HEK293 (cell line): ENCODE measurements at regions not wholly inside any gene's neighbourhood (a gene's known extent, or its start where the extent isn't known, plus 50 kb on each side); places are given as distances from the start of the nearest gene placed in this dataset.

Experiments
- CTCF ChIA-PET: fragments of 350-600 bp; formaldehyde crosslinking; extraction: SDS; loops from one replicate; lab custom pipeline; 2021; ENCODE audit warnings: antibody characterized with exemption; lab: Yijun Ruan, JAX
- POLR2A ChIA-PET: fragments of 300-600 bp; formaldehyde crosslinking; extraction: SDS; loops from one replicate; lab custom pipeline; 2020; ENCODE audit warnings: antibody characterized with exemption, inconsistent platforms; lab: Yijun Ruan, JAX
- H3K27ac ChIP-seq: fragments of 200-500 bp; sonication (Bioruptor generic); 2 replicates; pipeline ENCODE4 v1.5.1; 2014; ENCODE audit warnings: low read depth, low read length, control low read depth, inconsistent platforms; ENCODE audit errors: extremely low read depth
- H3K36me3 ChIP-seq, 2 experiments: fragments of 200-500 bp in 1 of 2; sonication (Bioruptor generic) in 1 of 2; 1 replicate in 1 of 2; 2 replicates in 1 of 2; pipeline ENCODE4 v1.5.1; 2014 to 2017; ENCODE audit warnings: inconsistent platforms in 2 of 2, low read length in 2 of 2; ENCODE audit not compliant: control insufficient read depth in 2 of 2, insufficient read depth in 1 of 2
- H3K4me1 ChIP-seq: fragments of 200-500 bp; sonication (Bioruptor generic); 2 replicates; pipeline ENCODE4 v1.5.1; 2014; ENCODE audit warnings: mild to moderate bottlenecking, low read length, inconsistent platforms; ENCODE audit not compliant: control insufficient read depth, insufficient read depth
- H3K4me3 ChIP-seq: 2 replicates; pipeline ENCODE4 v1.5.1; 2011; ENCODE audit warnings: low read depth, mild to moderate bottlenecking, control low read depth, low read length, moderate library complexity
- H3K9me3 ChIP-seq: fragments of 200-500 bp; sonication (Bioruptor generic); 2 replicates; pipeline ENCODE4 v1.5.1; 2014; ENCODE audit warnings: low read depth, low read length, inconsistent platforms; ENCODE audit not compliant: control insufficient read depth, insufficient read depth
- ATF2 ChIP-seq: fragments of 450-650 bp; formaldehyde crosslinking; IDR thresholded peaks from 2 replicates; pipeline ENCODE4 v1.5.1; 2016; ENCODE audit warnings: missing biosample characterization, missing genetic modification characterization, low read depth
- GLIS2 ChIP-seq: fragments of 450-650 bp; formaldehyde crosslinking; IDR thresholded peaks from 2 replicates; pipeline ENCODE4 v1.5.1; 2016; ENCODE audit warnings: missing biosample characterization, missing genetic modification characterization
- IKZF3 ChIP-seq: fragments of 450-650 bp; IDR thresholded peaks from 2 replicates; pipeline ENCODE4 v1.5.0; 2018; ENCODE audit warnings: missing biosample characterization, mild to moderate bottlenecking, missing genetic modification characterization, moderate library complexity
- SALL2 ChIP-seq: fragments of 450-650 bp; formaldehyde crosslinking; IDR thresholded peaks from 2 replicates; pipeline ENCODE4 v1.5.0; 2017; ENCODE audit warnings: missing biosample characterization, mild to moderate bottlenecking, missing genetic modification characterization, borderline replicate concordance
- ZNF114 ChIP-seq: fragments of 450-650 bp; formaldehyde crosslinking; IDR thresholded peaks from 2 replicates; pipeline ENCODE4 v1.5.0; 2017; ENCODE audit warnings: missing biosample characterization, missing genetic modification characterization
- ZNF132 ChIP-seq: fragments of 450-650 bp; formaldehyde crosslinking; IDR thresholded peaks from 2 replicates; pipeline ENCODE4 v1.5.1; 2017; ENCODE audit warnings: missing biosample characterization, missing genetic modification characterization, borderline replicate concordance
- ZNF138 ChIP-seq: fragments of 450-650 bp; formaldehyde crosslinking; IDR thresholded peaks from 2 replicates; pipeline ENCODE4 v1.5.1; 2016; ENCODE audit warnings: missing biosample characterization, missing genetic modification characterization, borderline replicate concordance
- ZNF239 ChIP-seq: fragments of 450-650 bp; formaldehyde crosslinking; IDR thresholded peaks from 2 replicates; pipeline ENCODE4 v1.5.1; 2016; ENCODE audit warnings: missing biosample characterization, missing genetic modification characterization
- ZNF26 ChIP-seq: fragments of 450-650 bp; formaldehyde crosslinking; IDR thresholded peaks from 2 replicates; pipeline ENCODE4 v1.5.1; 2016; ENCODE audit warnings: missing biosample characterization, missing genetic modification characterization
- ZNF366 ChIP-seq: fragments of 450-650 bp; formaldehyde crosslinking; conservative IDR thresholded peaks from 2 replicates; pipeline ENCODE4 v1.5.1; 2016; ENCODE audit warnings: missing biosample characterization, missing genetic modification characterization
- ZNF37A ChIP-seq: fragments of 450-650 bp; IDR thresholded peaks from 2 replicates; pipeline ENCODE4 v1.5.1; 2018; ENCODE audit warnings: missing biosample characterization, missing genetic modification characterization
- ZNF416 ChIP-seq: fragments of 450-650 bp; formaldehyde crosslinking; IDR thresholded peaks from 2 replicates; pipeline ENCODE4 v1.5.1; 2016; ENCODE audit warnings: missing biosample characterization, missing genetic modification characterization
- ZNF623 ChIP-seq: fragments of 450-650 bp; formaldehyde crosslinking; IDR thresholded peaks from 2 replicates; pipeline ENCODE4 v1.5.1; 2016; ENCODE audit warnings: missing biosample characterization, missing genetic modification characterization
- ZNF664 ChIP-seq: fragments of 450-650 bp; formaldehyde crosslinking; IDR thresholded peaks from 2 replicates; pipeline ENCODE4 v1.5.1; 2016; ENCODE audit warnings: missing biosample characterization, missing genetic modification characterization
- ZNF670 ChIP-seq: fragments of 450-650 bp; formaldehyde crosslinking; IDR thresholded peaks from 2 replicates; pipeline ENCODE4 v1.5.1; 2016; ENCODE audit warnings: missing biosample characterization, missing genetic modification characterization, low read depth
- TF ChIP-seq, protein P1 (sequence below): fragments of 450-650 bp; formaldehyde crosslinking; optimal IDR thresholded peaks from 2 replicates; pipeline ENCODE3; 2016; ENCODE audit warnings: missing biosample characterization, mild to moderate bottlenecking, missing genetic modification characterization
- TF ChIP-seq, protein P2 (sequence below): fragments of 450-650 bp; formaldehyde crosslinking; IDR thresholded peaks from 2 replicates; pipeline ENCODE4 v1.5.1; 2016; ENCODE audit warnings: missing biosample characterization, missing genetic modification characterization, borderline replicate concordance
- TF ChIP-seq, protein P3 (sequence below): fragments of 450-650 bp; formaldehyde crosslinking; IDR thresholded peaks from 2 replicates; pipeline ENCODE4 v1.5.1; 2017; ENCODE audit warnings: missing biosample characterization, missing genetic modification characterization
- TF ChIP-seq, protein P4 (sequence below): fragments of 450-650 bp; formaldehyde crosslinking; IDR thresholded peaks from 2 replicates; pipeline ENCODE4 v1.5.1; 2016; ENCODE audit warnings: missing biosample characterization, missing genetic modification characterization

GRCh38 chr2:150410809-150411208, 76.7 kb downstream of the RND3 start:
- ChIA-PET CTCF (interaction anchor here (0.6 kb wide), 1 partner anchor 48 kb away, joined by 5 read pairs; no protein-coding TSS in a partner anchor), POLR2A (interaction anchor here (1.2 kb wide), 1 partner anchor 74 kb away, joined by 6 read pairs; no protein-coding TSS in a partner anchor)
- Histone ChIP-seq H3K4me3 (no peak overlapping the region), H3K36me3 (no peaks in the 10 kb centered on the region), H3K9me3 (no peaks in the 10 kb centered on the region), H3K27ac (no peak overlapping the region), H3K4me1 (no peaks in the 10 kb centered on the region)
- TF ChIP-seq ZNF239 (tag by site-specific recombination) (no peak), ZNF37A (no peak), ZNF138 (no peak), ZNF132 (tag by site-specific recombination) (no peak)

- no peaks in the 10 kb centered on the region for H3K4me1 ChIP-seq
- ChIA-PET POLR2A (interaction anchor here (0.7 kb wide), 1 partner anchor 69 kb away, joined by 3 read pairs; no protein-coding TSS in a partner anchor), CTCF (no interaction called here)
- H3K27ac ChIP-seq = no peak overlapping the region
- H3K36me3 ChIP-seq = no peaks in the 10 kb centered on the region
- H3K4me3 ChIP-seq = no peak overlapping the region
- no peaks in the 10 kb centered on the region for H3K9me3 ChIP-seq
- TF ChIP-seq ZNF366 (tag by site-specific recombination) (no peak), IKZF3 (tag by site-specific recombination) (no peak), ATF2 (tag by site-specific recombination) (no peak), ZNF664 (tag by site-specific recombination) (no peak), ZNF670 (no peak), ZNF623 (tag by site-specific recombination) (no peak), ZNF26 (no peak), SALL2 (no peak), GLIS2 (tag by site-specific recombination) (no peak), ZNF114 (no peak), ZNF416 (tag by site-specific recombination) (no peak)
- TF ChIP-seq, protein P1, sequence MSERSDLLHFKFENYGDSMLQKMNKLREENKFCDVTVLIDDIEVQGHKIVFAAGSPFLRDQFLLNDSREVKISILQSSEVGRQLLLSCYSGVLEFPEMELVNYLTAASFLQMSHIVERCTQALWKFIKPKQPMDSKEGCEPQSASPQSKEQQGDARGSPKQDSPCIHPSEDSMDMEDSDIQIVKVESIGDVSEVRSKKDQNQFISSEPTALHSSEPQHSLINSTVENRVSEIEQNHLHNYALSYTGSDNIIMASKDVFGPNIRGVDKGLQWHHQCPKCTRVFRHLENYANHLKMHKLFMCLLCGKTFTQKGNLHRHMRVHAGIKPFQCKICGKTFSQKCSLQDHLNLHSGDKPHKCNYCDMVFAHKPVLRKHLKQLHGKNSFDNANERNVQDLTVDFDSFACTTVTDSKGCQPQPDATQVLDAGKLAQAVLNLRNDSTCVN (tag by site-specific recombination) = no peak
- TF ChIP-seq, protein P2, sequence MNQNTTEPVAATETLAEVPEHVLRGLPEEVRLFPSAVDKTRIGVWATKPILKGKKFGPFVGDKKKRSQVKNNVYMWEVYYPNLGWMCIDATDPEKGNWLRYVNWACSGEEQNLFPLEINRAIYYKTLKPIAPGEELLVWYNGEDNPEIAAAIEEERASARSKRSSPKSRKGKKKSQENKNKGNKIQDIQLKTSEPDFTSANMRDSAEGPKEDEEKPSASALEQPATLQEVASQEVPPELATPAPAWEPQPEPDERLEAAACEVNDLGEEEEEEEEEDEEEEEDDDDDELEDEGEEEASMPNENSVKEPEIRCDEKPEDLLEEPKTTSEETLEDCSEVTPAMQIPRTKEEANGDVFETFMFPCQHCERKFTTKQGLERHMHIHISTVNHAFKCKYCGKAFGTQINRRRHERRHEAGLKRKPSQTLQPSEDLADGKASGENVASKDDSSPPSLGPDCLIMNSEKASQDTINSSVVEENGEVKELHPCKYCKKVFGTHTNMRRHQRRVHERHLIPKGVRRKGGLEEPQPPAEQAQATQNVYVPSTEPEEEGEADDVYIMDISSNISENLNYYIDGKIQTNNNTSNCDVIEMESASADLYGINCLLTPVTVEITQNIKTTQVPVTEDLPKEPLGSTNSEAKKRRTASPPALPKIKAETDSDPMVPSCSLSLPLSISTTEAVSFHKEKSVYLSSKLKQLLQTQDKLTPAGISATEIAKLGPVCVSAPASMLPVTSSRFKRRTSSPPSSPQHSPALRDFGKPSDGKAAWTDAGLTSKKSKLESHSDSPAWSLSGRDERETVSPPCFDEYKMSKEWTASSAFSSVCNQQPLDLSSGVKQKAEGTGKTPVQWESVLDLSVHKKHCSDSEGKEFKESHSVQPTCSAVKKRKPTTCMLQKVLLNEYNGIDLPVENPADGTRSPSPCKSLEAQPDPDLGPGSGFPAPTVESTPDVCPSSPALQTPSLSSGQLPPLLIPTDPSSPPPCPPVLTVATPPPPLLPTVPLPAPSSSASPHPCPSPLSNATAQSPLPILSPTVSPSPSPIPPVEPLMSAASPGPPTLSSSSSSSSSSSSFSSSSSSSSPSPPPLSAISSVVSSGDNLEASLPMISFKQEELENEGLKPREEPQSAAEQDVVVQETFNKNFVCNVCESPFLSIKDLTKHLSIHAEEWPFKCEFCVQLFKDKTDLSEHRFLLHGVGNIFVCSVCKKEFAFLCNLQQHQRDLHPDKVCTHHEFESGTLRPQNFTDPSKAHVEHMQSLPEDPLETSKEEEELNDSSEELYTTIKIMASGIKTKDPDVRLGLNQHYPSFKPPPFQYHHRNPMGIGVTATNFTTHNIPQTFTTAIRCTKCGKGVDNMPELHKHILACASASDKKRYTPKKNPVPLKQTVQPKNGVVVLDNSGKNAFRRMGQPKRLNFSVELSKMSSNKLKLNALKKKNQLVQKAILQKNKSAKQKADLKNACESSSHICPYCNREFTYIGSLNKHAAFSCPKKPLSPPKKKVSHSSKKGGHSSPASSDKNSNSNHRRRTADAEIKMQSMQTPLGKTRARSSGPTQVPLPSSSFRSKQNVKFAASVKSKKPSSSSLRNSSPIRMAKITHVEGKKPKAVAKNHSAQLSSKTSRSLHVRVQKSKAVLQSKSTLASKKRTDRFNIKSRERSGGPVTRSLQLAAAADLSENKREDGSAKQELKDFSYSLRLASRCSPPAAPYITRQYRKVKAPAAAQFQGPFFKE (tag by site-specific recombination) = no peak
- TF ChIP-seq, protein P3, sequence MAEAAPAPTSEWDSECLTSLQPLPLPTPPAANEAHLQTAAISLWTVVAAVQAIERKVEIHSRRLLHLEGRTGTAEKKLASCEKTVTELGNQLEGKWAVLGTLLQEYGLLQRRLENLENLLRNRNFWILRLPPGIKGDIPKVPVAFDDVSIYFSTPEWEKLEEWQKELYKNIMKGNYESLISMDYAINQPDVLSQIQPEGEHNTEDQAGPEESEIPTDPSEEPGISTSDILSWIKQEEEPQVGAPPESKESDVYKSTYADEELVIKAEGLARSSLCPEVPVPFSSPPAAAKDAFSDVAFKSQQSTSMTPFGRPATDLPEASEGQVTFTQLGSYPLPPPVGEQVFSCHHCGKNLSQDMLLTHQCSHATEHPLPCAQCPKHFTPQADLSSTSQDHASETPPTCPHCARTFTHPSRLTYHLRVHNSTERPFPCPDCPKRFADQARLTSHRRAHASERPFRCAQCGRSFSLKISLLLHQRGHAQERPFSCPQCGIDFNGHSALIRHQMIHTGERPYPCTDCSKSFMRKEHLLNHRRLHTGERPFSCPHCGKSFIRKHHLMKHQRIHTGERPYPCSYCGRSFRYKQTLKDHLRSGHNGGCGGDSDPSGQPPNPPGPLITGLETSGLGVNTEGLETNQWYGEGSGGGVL (tag by site-specific recombination) = no peak
- TF ChIP-seq, protein P4, sequence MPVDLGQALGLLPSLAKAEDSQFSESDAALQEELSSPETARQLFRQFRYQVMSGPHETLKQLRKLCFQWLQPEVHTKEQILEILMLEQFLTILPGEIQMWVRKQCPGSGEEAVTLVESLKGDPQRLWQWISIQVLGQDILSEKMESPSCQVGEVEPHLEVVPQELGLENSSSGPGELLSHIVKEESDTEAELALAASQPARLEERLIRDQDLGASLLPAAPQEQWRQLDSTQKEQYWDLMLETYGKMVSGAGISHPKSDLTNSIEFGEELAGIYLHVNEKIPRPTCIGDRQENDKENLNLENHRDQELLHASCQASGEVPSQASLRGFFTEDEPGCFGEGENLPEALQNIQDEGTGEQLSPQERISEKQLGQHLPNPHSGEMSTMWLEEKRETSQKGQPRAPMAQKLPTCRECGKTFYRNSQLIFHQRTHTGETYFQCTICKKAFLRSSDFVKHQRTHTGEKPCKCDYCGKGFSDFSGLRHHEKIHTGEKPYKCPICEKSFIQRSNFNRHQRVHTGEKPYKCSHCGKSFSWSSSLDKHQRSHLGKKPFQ = no peak
Measured at GRCh38 chr2:150409196-150409595, 78.3 kb downstream of the RND3 start.
